NCI-H1105 (cell line): ENCODE measurements at regions not wholly inside any gene's neighbourhood (a gene's known extent, or its start where the extent isn't known, plus 50 kb on each side); places are given as distances from the start of the nearest gene placed in this dataset.
"Not testable (repeated sequence)": the region's sequence is repeated elsewhere in the genome, so short reads cannot be mapped to it uniquely, and the experiment has no call there.

Source experiments
- DNase-seq: peaks from one replicate; lab custom pipeline; 2025; lab: John Stamatoyannopoulos, UW

DNA sequence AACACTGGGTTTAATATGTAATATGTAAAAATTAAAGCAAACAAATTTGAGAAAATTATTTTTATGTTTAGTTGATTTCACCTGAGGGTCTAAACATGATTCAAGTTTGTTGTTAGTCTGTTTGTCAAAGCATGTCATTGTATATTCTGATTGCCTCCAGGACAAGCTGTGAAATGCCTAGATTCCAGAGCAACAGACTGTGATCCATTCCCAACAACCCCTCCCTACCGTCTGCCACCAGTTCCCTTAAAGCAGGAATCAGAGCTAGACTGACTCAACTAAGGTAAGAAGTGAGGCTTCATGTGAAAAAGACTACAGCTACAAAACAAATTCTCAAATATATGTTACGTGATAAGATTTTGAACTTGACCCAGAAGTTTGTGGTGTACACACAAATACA is 304.2 kb downstream of the RAB38 start:
- no peak for DNase-seq

DNA sequence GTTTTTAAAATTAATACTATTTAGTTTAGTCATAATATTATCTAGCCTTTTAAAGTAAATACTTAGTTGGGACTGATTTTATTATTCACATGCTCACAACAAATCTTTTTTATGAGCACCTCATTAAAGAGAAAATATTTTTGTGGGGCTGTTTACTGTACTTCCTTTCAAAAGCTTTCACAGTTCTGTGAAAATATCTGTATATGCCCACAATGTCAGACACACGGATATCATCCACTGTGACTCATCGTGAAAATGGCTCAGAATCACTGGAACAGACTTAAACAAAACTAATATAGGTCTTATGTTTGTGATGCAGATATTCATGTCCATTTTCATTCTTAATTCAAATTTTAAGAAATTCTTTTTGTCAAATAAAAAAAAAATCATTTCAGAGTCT is 305.2 kb downstream of the RAB38 start:
- no peak for DNase-seq

DNA sequence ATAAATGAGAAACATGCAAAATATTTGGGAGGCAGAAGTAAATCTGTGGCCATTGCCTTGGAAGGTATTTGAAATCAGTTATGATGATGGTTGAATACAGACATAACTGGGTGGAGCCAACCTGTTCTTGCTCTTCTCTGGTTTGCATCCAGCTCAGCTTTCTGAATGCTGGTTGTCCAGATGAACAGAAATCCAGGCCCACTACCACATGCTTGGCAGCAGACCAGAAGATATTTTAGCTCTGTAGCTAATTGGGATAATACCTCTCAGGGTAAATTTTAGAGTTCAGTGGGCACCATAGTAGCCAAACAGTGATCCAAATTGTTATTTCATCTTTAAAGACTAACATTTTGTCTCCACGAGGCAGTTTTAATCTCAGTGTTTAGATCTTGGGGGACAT is 308.3 kb downstream of the RAB38 start:
- peak; percentile 23 for DNase-seq

GRCh38 chr11:87861030-87861429 is 314.2 kb downstream of the RAB38 start:
- DNase-seq = no peak

DNA sequence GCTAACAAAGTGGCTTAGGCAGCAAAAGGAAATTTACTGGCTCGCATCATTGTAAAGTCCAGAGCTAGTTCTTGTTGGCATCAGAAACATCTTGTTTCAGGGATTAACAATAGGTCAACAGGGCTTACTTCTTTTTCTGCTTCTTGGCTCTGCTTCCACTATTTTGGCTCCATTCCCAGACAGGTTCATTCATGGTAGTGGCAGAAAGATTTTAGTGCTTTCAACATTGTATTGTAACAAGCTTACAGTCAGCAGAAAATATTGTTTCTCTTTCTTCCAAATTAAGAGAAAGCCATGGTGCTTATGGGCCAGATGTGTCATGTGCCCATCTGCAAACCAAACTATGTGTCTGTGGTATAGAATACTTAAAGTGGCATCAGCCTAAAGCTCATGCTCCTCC is 315.6 kb downstream of the RAB38 start:
- peak; percentile 68 for DNase-seq

GRCh38 chr11:87851827-87852226 is 323.4 kb downstream of the RAB38 start:
- no peak for DNase-seq

GRCh38 chr11:87851234-87851633 is 324.0 kb downstream of the RAB38 start:
- DNase-seq = no peak

DNA sequence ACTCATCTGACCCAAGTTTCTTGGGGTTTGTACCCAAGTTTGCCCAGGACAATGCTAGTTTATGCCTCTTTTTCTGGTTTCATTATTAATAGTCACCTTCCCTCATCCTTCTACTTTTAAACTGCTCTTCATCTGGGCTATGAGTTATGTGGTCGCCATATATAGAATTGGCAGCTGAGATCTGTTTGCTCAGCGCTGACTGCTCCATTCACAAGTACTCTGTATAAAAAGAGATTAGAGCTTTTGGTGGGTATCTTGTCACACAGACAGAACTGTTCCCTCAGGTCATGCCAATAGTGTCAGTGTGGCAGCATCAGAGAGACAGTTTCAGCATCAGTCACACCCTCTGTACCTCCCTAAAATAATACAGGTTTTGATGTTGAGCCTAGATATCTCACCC is 326.0 kb downstream of the RAB38 start:
- DNase-seq = no peak

- no peak for DNase-seq
Measured at GRCh38 chr11:87840786-87841185, 334.5 kb downstream of the RAB38 start.

DNA sequence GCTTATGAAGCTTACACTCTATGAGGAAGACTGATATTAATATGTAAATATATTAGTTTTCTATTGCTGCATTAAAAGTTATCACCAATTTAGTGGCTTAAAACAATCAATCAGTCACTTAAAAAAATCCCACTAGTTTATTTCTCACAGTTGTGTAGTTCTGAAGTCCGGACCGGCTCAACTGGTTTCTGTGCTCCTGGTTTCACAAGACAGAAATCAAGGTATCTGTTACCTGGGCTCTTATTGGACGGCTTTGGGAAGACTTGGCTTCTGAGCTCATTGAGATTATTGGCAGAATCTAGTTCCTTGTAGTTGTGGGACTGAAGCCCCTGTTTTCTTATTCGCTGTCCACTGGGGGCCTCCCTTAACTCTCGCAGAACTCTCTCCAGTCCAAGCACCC is 343.0 kb downstream of the RAB38 start:
- DNase-seq = no peak

- DNase-seq = peak; percentile 56
Measured at GRCh38 chr11:87820011-87820410, 355.2 kb downstream of the RAB38 start.

DNA sequence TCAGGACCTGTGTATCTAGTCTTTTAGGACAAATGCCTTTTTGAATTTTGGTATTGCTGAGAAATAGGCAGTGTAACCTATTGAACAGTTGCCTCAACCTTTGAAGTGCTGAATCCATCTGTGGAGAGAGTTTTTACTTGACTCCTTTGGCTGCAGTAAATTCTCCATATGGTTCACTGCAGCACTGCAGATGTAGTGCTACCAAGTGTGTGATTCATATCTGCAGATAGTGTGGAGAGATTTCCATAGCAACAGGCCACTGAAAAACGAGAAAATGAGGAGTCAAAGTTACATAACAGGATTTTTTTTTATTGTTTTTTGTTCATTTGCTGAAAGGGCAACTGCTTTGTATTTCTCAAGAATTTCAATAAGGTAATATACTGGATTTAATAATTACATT is 356.1 kb downstream of the RAB38 start:
- no peak for DNase-seq

DNA sequence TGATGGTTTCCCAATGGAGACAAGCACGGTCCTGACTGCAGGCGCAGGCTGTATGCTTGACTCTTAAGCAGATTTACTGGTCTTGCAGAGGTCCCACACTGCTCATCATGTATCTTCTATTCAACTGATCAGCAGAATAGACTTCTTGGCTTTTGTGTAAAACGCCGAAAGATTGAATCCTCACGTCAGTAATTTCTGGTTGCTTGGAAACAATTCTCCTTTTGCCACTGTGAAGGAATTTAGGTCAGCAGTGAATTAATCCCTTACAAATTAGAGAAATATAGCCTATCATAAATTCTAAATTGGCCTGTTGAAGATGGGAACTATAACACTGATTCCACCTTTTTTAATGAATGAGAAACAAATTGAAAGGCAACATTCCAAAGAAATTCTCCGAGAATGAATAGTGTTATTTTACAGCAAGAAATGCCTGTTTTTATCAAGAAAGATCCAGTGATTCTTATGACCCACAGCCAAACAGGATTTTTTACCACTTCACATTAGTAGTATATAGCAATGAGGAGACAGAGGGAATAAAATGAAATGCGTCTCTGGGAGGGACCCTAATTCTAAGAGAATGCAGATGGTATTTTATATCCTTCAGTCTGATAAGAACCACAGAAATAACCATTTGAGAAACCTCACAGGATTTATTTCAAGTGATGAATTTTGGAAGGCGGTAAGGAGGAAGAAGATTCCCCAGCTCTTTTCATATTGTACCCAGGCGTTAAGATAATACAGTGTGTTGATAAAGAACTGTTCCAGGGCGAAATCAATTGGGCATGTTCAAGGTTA is 362.5 kb downstream of the RAB38 start:
- no peak for DNase-seq

DNA sequence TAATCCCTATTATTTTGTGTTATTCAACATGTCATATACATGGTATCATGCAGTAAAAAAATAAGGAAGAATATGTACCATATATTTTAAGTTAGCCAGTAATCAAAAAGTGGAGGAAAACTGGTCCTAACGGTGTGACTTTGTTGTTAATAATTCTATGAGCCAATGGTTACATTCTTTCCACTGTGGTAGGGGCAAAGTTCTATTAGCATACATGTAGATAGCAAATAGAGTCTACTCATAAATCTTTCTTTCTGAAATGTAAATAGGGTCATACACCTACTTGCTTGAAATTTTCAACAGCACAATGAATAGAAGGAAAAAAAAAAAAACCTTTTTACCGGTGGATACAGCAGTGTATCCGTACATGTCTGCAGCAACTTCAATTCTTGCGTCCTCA is 364.8 kb downstream of the RAB38 start:
- DNase-seq = no peak

- no peak for DNase-seq
Measured at GRCh38 chr11:87809256-87809655, 366.0 kb downstream of the RAB38 start.

GRCh38 chr11:87804176-87804575 is 371.1 kb downstream of the RAB38 start:
- DNase-seq = no peak

DNA sequence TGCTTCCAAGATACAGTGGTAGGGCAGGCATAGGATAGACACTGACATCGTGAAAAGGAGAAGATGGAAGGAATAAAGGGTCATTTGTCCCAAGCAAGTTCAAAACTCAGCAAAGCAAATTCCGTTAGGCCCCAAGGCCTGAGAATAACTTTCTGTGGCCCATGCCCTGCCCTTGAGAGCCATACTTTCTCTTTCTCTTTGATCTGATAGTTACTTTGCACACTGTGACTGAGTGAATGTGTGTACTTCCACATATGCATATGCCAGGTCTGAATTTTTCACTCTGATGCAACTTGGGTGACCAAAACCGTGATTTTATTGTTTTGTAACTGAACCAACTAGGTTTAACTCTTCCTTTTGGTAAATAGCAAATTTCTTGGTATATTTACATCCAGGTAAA is 371.5 kb downstream of the RAB38 start:
- no peak for DNase-seq

- DNase-seq = not testable (repeated sequence)
Measured at GRCh38 chr11:87784862-87785261, 390.4 kb downstream of the RAB38 start.

GRCh38 chr11:87780068-87780413 is 395.2 kb downstream of the RAB38 start:
- DNase-seq = no peak

GRCh38 chr11:87779276-87780067 is 395.8 kb downstream of the RAB38 start:
- no peak for DNase-seq

- no peak for DNase-seq
Measured at GRCh38 chr11:87778357-87778756, 396.9 kb downstream of the RAB38 start.

GRCh38 chr11:87775036-87775435 is 400.2 kb downstream of the RAB38 start:
- no peak for DNase-seq

- DNase-seq = no peak
Measured at GRCh38 chr11:87769661-87770060, 405.6 kb downstream of the RAB38 start.

DNA sequence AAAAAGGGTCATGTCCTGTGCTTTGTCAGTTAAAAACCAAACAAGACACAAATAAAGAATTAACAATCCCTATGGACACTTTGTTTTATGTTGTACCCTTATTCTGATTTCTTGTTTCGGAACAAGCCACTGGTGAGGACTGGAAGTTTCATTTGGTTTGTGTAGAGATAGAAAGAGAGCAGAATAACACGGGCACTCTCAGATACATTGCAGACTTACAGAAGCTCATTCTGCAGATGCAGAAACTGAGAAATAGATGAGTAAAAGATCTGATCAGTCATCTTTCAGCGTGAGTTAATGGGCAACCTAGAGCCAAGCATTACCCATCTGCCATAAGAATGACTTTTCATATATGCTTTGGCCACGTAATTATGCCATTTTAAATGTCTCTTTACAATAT is 407.6 kb downstream of the RAB38 start:
- no peak for DNase-seq
